GM20000 (cell line): ENCODE measurements at regions not wholly inside any gene's neighbourhood (a gene's known extent, or its start where the extent isn't known, plus 50 kb on each side); places are given as distances from the start of the nearest gene placed in this dataset.

Source experiments
- DNase-seq: peaks from one replicate; pipeline ENCODE4 v3.0.0; 2012; ENCODE audit warnings: low spot score
- CTCF ChIP-seq: IDR thresholded peaks from 2 replicates; pipeline ENCODE4 v1.5.1; 2012; ENCODE audit warnings: mild to moderate bottlenecking, control low read depth; ENCODE audit errors: extremely low read depth, missing control alignments

GRCh38 chr4:140237616-140238350, 83.8 kb upstream of the MAML3 start:
- DNase-seq, result no peak
- no peak for TF ChIP-seq CTCF

- no peak for DNase-seq
- TF ChIP-seq CTCF, result no peak
Measured at GRCh38 chr4:140236654-140237169, 82.7 kb upstream of the MAML3 start.

- TF ChIP-seq CTCF, result no peak
- DNase-seq, result no peak
Measured at GRCh38 chr4:140234697-140235060, 80.7 kb upstream of the MAML3 start.

- no peak for TF ChIP-seq CTCF
- DNase-seq, result no peak
Measured at GRCh38 chr4:140233791-140234696, 80.1 kb upstream of the MAML3 start.

- DNase-seq, result no peak
- TF ChIP-seq CTCF, result no peak
Measured at GRCh38 chr4:140229881-140230280, 75.9 kb upstream of the MAML3 start.

GRCh38 chr4:140227286-140227685, 73.3 kb upstream of the MAML3 start:
- DNase-seq, result no peak
- no peak for TF ChIP-seq CTCF
